ENCODE measurements at regions not wholly inside any gene's neighbourhood (a gene's known extent, or its start where the extent isn't known, plus 50 kb on each side); places are given as distances from the start of the nearest gene placed in this dataset.

- TF ChIP-seq CTCF (IDR thresholded peaks at IDR 0.05) = no peak
- no peak for TF ChIP-seq POLR2A (IDR thresholded peaks at IDR 0.05)
Measured at GRCh38 chr7:131830681-131831080, 274.3 kb upstream of the PODXL start.
